Stomach (tissue), 4 donors: ENCODE measurements at regions not wholly inside any gene's neighbourhood (a gene's known extent, or its start where the extent isn't known, plus 50 kb on each side); places are given as distances from the start of the nearest gene placed in this dataset.

Experiments
- POLR2AphosphoS5 ChIP-seq, 3 donors: sonication (generic); formaldehyde crosslinking; IDR thresholded peaks; one replicate each; pipeline ENCODE4 v1.6.1; 2016; ENCODE audit warnings: antibody characterized with exemption in 3 of 3
- TF ChIP-seq, protein P1 (sequence below), 7 experiments: fragments of 450-650 bp in 4 of 7; fragments of 200-600 bp in 3 of 7; sonication (generic) in 3 of 7; IDR thresholded peaks; one replicate each; pipeline ENCODE4 v1.5.1; 2016 to 2019; ENCODE audit warnings: antibody characterized with exemption in 7 of 7, control low read depth in 2 of 7, mild to moderate bottlenecking in 1 of 7

DNA sequence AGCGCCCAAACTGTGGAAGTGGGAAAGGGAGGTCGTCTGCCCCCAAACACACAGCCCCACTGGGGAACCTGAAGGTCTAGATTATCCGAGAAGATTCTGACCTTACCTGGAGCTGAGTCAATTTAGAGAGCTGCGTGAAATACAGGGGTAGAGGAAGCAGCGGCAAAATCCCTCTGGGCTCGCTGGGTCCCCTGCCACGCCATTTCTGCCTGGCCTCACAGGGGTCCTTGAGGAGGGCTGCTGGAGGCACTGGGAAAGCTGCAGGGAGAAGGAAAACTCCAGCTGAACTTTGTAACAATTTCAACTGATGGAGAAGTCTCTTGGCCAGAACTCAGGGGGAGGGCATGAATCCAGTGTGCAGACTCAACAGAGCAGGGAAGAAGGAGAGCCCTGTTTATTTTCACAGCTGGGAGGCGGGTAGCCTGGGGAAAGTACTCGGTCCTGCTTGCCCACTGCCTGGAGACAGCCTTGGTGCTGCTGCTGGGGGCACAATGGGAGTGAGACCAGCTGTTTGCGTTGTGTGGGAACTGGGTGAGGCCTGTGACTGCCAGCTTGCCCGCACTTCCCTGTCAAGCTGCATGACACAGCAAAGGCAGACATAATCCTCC, 93.2 kb upstream of the MAPK10 start:
- TF ChIP-seq, protein P1, sequence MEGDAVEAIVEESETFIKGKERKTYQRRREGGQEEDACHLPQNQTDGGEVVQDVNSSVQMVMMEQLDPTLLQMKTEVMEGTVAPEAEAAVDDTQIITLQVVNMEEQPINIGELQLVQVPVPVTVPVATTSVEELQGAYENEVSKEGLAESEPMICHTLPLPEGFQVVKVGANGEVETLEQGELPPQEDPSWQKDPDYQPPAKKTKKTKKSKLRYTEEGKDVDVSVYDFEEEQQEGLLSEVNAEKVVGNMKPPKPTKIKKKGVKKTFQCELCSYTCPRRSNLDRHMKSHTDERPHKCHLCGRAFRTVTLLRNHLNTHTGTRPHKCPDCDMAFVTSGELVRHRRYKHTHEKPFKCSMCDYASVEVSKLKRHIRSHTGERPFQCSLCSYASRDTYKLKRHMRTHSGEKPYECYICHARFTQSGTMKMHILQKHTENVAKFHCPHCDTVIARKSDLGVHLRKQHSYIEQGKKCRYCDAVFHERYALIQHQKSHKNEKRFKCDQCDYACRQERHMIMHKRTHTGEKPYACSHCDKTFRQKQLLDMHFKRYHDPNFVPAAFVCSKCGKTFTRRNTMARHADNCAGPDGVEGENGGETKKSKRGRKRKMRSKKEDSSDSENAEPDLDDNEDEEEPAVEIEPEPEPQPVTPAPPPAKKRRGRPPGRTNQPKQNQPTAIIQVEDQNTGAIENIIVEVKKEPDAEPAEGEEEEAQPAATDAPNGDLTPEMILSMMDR (IDR thresholded peaks at IDR 0.05): no peak
- TF ChIP-seq POLR2AphosphoS5 (IDR thresholded peaks at IDR 0.05): no peak
